ENCODE measurements at regions not wholly inside any gene's neighbourhood (a gene's known extent, or its start where the extent isn't known, plus 50 kb on each side); places are given as distances from the start of the nearest gene placed in this dataset.
"Not testable (repeated sequence)": the region's sequence is repeated elsewhere in the genome, so short reads cannot be mapped to it uniquely, and the experiment has no call there.

DNA sequence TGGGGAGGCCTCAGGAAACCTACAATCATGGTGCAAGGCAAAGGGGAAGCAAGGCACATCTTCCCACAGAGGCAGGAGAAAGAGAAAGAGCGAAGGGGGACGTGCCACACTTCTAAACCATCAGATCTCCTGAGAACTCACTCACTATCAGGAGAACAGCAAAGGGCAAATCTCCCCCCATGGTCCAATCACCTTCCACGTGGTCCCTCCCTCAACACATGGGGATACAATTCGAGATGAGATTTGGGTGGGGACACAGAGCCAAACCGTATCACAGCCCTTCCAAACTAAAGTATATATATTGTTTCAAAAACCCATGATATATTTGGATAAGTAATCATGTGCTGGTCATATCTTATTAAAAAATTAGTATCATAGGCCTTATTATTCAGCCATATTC lies 437.6 kb downstream of the KCNJ18 start:
- not testable (repeated sequence) for FAIRE-seq; DNase-seq (ENCODE audit: low spot score in 2 of 2)

DNA sequence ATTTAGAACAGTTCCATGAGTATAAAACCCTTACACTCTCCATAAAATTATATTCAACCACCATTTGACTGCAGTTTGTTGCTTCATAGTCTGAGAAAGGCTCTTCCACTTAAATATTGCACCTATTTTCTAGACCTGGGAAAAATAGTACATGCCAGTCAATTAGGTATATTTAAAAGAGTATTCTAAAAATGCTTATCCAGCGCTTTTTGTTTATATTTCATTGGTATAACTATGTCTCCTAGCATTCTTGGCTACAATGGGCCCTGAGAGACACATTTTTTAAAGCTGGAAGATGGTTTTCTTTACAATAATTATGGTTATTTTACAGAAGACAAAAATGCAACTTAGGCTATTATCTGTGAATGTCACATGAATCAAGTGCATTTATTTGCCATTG lies 439.4 kb downstream of the KCNJ18 start:
- no peak for FAIRE-seq
- no peak for DNase-seq (ENCODE audit: low spot score in 2 of 2)

DNA sequence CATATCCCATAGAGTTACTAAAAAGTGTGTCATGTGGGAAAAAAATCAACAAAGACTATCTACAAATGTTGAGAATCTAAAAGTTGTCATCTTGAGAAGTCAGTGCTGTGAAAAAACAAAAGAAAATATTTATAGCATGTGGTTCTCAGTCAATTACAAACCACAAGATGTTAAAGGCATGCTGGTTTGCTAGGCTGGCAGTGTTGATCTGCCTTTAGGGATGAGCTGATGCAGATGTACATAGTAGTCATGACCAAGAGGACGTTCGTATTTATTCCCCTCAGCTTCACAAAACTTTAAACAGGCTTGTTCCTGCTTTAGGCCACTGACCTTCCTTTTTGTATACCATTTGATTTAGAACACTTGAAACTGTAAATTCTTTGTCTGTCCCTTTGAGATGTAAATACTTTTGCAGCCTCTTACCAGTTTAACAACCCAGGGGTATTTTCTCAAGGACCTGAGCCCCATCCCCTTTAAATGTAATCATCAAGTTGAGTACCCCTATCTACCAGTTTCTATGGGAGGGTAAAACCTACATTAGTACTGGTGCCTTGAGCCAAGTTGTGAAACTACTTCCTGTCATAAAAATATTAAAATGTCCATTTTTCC lies 446.6 kb downstream of the KCNJ18 start:
- DNase-seq (ENCODE audit: low spot score in 2 of 2) (no peak), FAIRE-seq (no peak)

DNA sequence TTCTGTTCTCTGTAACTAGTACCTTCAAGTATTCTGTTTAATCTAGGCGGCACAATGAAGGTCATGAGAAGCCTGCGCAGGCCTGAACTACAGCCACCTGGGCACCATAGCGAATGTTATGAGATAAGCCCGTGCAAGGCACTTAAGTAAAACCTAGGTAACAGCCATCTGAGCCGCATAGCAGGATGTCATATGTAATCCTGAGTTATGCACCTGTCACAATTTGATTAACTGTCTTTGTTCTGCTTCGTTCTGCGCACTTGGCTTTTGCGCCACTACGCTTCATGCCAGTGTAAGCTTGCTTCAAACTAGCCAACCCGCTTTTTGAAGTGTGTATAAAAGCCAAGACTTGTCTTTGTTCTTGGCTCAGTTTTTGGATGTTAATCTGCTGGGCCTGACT lies 449.8 kb downstream of the KCNJ18 start:
- FAIRE-seq, result no peak
- no peak for DNase-seq (ENCODE audit: low spot score in 2 of 2)

DNA sequence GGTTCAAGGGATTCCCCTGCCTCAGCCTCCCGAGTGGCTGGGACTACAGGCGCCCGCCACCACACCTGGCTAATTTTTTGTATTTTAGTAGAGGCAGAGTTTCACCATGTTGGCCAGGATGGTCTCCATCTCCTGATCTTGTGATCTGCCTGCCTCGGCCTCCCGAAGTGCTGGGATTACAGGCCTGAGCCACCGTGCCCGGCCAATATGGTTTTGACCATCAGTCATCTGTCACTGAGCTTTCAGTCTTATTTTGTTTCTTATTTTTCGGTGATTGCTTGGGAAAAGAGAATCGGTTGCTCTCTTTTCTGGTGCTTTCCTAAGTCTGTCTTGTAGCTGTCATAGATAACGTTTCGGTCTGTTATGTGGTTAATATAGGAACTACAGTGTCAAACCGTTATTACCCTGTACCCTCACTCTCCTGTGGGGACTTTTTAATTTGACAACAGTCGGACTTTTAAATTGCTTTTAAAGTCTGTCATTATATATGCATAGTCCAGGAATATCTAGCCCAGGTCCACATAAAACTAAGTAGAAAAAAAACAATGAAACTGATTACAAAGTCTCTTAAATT lies 453.4 kb downstream of the KCNJ18 start:
- DNase-seq (ENCODE audit: low spot score in 2 of 2) (no peak), FAIRE-seq (no peak)

DNA sequence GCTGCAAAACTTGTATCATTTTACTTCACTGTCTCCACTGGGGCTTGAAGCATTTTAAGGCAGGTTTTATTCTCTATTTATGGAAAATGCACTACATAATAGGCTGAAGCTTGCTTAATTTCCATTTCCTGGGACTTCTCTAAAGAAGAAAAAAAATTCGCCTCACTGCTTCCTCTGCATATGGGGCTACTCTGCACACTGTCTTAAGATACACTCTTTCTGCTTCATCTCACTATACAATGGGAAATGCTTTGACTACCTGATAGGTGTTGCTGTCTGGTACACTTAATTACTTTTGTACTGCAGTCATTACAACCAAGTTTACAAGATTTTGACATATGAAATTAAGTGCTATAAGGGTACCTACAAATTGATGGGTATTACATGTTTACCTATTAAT lies 466.0 kb downstream of the KCNJ18 start:
- DNase-seq (ENCODE audit: low spot score in 2 of 2), result no peak
- FAIRE-seq, result no peak

DNA sequence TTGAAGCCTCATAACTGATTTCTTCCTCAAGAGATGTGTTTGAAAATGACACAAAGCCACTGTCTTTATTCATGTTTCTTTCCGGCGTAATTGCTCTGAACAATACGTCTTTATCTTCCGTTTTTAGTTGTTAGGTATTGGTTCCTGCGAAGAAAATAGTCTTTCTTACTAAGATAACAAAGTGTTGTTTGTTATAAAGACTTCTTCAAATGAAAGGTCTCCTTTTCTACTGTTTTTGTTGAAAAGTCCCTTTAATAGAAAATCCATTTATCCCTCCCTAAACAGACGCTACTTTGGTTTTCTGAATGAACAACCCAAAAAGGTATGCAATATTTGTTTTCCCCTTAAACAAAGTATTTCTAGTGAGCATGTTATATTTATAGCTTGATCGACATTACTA lies 469.1 kb downstream of the KCNJ18 start:
- no peak for FAIRE-seq
- DNase-seq (ENCODE audit: low spot score in 2 of 2), result no peak

DNA sequence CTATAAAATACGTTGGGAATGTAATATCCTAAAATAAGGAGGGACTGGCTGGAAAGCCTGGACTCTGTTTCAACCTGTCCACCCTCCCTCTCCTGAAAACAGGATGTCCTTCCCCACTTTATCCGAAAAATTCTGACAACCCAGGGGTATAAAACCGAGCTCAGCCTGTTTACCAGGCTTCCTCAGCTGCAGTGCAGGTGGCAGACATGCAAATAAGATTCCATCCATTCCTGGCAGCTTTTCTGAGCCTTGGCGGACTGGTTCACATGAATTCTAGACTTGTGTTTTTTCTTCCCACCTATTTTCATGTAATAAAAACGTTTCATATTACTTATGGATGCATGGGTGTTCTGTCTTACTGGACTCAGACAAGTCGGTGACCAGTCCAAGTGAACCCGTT lies 479.3 kb downstream of the KCNJ18 start:
- FAIRE-seq, result no peak
- DNase-seq (ENCODE audit: low spot score in 2 of 2), result no peak

DNA sequence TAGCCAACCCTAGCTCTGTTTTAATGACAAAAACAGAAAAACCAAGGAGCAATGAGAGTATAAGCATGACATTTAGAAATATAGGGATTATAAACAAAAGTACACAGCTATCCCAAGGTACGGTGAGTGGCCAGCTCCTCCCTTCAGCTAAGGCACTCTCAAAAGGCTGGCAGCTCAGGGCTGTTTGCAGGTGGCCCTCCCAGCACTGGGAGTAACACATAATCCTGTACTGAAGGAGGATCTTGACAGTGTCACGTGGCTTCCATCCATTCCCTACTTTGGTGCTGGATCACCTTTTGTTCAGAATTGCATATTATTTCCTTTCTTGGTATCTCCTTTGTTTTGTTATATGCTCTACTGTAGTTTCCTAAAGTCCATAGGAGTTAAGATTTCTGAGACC lies 500.8 kb downstream of the KCNJ18 start:
- DNase-seq (ENCODE audit: low spot score in 2 of 2) (no peak), FAIRE-seq (no peak)

DNA sequence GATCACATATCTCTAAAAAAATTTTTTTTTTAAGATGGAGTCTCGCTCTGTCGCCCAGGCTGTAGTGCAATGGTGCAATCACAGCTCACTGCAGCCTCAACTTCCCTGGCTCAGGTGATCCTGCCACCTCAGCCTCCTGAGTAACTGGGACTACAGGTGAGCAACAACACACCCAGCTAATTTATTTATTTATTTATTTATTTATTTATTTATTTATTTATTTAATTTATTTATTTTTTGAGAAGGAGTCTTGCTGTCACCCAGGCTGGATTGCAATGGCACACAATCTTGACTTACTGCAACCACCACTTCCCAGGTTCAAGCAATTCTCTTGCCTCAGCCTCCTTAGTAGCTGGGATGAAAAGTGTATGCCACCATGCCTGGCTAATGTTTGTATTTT lies 507.9 kb downstream of the KCNJ18 start:
- not testable (repeated sequence) for DNase-seq (ENCODE audit: low spot score in 2 of 2); FAIRE-seq

DNA sequence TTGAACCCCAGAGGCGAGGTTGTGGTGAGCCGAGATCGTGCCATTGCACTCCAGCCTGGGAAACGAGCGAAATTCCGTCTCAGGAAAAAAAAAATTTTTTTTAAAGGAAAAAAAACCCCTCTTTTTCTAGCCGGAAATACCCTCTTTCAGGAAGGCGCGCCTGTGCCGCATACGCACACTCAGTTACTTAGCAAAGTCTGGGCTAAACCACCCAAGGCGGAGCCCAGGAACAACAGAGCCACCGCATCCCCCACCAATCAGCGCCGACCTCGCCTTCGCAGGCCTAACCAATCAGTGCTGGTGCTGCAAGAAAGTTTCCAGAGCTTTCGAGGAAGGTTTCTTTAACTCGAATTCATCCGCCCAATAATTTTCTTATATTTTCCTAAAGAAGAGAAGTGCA lies 510.4 kb downstream of the KCNJ18 start:
- FAIRE-seq (no peak), DNase-seq (ENCODE audit: low spot score in 2 of 2) (no peak)

DNA sequence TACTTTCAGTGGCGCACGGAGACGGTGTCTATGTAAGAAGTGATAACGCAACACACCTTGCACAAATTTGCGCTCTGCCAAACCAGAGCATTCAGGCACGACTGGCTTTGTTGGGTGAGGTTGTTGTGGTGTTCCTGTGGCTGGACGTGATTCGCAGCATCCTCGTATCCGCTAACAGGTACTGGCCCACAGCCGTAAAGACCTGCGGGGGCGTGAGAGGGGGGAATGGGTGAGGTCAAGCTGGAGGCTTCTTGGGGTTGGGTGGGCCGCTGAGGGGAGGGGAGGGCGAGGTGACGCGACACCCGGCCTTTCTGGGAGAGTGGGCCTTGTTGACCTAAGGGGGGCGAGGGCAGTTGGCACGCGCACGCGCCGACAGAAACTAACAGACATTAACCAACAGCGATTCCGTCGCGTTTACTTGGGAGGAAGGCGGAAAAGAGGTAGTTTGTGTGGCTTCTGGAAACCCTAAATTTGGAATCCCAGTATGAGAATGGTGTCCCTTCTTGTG lies 510.9 kb downstream of the KCNJ18 start:
- FAIRE-seq (no peak), DNase-seq (ENCODE audit: low spot score in 2 of 2) (no peak)

DNA sequence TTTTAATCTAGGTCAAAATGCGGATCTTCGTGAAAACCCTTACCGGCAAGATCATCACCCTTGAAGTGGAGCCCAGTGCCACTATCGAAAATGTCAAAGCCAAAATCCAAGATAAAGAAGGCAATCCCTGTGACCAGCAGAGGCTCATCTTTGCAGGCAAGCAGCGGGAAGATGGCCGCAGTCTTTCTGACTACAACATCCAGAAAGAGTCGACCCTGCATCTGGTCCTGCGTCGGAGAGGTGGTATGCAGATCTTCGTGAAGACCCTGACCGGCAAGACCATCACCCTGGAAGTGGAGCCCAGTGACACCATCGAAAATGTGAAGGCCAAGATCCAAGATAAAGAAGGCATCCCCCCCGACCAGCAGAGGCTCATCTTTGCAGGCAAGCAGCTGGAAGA lies 511.8 kb downstream of the KCNJ18 start:
- not testable (repeated sequence) for FAIRE-seq; DNase-seq (ENCODE audit: low spot score in 2 of 2)

DNA sequence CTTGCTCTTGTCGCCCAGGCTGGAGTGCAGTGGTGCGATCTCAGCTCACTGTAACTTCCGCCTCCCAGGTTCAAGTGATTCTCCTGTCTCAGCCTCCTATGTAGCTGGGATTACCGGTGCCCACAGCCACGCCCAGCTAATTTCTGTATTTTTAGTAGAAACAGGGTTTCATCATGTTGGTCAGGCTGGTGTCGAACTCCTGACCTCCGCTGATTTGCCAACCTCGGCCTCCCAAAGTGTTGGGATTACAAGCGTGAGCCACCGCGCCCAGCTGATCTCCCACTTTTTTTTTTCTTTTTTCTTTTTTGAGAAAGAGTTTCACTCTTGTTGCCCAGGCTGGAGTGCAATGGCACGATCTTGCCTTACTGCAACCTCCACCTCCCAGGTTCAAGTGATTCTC lies 517.9 kb downstream of the KCNJ18 start:
- FAIRE-seq; DNase-seq (ENCODE audit: low spot score in 2 of 2): not testable (repeated sequence)

DNA sequence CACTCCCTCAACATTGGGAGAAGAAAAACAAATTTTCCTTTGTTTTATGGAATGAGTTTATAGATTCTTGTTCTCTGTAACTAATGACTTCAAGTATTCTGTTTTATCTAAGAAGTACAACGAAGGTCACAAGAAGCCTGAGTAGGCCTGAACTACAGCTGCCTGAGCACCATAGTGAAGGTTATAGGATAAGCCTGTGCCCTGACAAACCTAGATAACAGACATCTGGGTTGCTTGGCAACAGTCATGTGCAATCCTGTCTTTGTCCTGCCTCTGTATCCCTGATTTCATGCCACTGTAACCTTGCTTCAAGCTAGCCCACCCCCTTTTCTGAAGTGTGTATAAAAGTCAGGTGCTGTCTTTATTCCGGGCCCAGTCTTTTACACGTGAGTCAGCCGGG lies 520.8 kb downstream of the KCNJ18 start:
- DNase-seq (ENCODE audit: low spot score in 2 of 2); FAIRE-seq: not testable (repeated sequence)

DNA sequence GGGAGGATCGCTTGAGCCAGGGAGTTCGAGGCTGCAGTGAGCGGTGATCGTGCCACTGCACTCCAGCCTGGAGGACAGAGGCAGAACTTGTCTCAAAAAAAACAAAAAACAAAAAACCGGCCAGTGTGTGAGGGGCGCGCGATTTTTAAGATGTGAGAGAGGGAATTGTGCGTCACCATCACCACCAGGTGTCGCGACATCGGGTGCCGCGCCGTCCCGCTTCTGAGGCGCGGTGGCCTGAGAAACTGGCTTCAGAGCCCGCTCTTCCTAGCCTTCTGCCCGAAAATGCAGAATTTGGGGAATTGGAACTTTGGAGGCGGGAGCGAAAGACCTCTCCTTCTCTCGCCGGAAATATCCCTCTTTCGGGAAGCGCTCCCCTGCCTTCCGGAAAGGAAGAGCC lies 524.8 kb downstream of the KCNJ18 start:
- DNase-seq (ENCODE audit: low spot score in 2 of 2) (no peak), FAIRE-seq (no peak)

DNA sequence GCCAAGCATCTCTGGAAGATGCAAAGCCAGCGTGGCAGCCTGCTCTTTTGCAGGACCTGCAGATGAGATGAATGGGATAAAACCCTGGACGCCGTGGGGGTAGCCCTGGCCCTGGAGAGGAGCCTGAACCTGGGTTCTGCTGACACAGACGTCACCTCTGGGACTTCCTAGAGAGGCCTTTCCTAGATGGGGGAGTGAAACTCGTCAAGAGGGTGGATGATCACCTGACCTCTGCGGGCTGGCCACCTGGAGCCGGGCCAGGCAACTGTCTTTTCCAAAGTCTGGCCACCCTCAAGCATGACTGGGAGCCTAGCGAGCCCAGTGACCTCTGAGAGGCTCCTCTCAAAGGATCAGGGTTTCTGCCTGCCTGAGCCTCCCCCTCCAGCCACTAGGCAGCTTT lies 529.0 kb downstream of the KCNJ18 start:
- DNase-seq (ENCODE audit: low spot score in 2 of 2) (no peak), FAIRE-seq (no peak)

DNA sequence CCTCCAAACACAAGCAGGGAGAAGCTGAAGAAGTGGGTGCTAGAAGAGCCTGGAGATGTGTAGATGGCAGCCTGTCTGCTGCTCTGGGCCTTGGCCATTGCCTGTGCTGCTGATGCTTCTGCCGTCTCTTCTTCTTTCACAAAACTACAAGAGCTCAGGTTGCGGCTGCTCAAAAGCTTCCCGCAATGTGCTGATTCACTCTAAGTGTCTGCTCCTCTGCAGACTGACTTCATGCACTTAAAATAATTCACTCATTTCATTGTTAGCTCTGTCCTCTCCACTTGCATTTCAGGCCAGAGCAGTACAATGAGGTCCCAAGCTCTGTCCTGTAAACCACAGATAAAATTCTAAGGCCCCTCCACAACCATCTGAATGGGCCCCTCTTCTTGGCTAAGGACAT lies 534.2 kb downstream of the KCNJ18 start:
- FAIRE-seq; DNase-seq (ENCODE audit: low spot score in 2 of 2): not testable (repeated sequence)

DNA sequence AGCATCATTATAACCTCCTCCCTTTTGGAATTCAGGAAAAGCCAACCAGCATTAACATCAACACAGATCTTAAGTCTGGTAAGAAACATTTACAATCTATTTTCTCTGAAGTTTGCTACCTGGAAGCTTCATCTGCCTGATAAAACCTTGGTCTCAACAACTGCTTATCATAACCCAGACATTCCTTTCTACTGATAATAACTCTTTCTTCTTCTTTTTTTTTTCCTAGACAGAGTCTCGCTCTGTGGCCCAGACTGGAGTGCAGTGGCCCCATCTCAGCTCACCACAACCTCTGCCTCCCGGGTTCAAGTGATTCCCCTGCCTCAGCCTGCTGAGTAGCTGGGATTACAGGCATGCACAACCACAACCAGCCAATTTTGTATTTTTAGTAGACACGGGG lies 534.6 kb downstream of the KCNJ18 start:
- not testable (repeated sequence) for FAIRE-seq; DNase-seq (ENCODE audit: low spot score in 2 of 2)

DNA sequence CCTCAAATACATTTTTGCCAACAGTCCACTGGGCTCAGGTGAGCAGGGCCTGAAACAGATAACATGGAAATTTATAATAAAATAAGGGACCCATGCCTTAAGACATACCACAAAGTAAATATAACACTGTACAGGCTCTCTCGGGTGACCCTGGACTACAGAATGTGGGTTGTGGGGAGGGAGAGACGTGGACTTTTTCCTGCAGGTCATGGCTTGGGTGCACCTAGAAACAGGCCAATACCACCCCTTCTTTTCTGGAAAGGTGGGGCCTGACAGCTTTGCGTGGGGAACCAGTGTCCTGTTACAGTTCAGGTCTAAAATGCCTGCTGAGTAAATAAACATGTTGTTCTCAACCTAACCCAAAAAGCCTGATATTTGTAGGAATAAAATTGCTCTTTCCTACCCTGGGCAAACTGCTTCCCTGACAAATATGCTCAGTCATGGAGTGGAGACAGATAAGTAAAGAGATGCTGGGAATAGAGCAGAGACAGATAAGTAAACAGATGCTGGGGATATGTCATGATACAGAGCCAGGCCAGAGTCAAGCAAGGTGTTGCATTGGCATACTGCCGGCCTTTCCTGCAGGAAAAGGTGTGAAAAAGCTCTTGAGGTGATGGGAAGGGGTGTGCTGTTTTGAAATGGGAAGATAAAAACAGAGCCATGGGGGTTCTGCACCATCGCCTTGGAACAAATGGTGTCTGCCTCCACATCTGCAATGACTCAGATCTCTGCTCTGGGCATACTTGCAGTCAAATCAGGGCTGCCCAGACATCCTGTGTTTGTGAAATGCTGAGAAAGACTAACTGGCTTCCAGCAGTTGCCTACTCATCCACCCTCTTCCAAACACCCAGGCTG lies 535.6 kb downstream of the KCNJ18 start:
- not testable (repeated sequence) for DNase-seq (ENCODE audit: low spot score in 2 of 2); FAIRE-seq

DNA sequence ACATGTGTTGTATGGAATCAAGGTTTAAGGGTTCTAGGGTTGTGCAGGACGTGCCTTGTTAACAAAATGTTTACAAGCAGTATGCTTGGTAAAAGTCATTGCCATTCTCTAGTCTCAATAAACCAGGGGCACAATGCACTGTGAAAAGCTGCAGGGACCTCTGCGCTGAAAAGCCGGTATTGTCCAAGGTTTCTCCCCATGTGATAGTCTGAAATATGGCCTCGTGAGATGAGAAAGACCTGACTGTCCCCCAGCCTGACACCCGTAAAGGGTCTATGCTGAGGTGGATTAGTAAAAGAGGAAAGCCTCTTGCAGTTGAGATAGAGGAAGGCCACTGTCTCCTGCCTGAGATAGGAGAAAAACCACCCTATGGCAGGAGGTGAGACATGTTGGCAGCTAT lies 537.5 kb downstream of the KCNJ18 start:
- not testable (repeated sequence) for FAIRE-seq; DNase-seq (ENCODE audit: low spot score in 2 of 2)
